T-cell (primary cell): ENCODE measurements at regions not wholly inside any gene's neighbourhood (a gene's known extent, or its start where the extent isn't known, plus 50 kb on each side); places are given as distances from the start of the nearest gene placed in this dataset.

Experiments
- ATAC-seq, 4 experiments: fragments of 200-7000 bp in 3 of 4; fragments of 150-1000 bp in 1 of 4; cut with Tn5 transposase; replicated peaks in 1 of 4; 1 replicate in 3 of 4; 2 replicates in 1 of 4; pipeline ENCODE4 v1.10.0; 2021; ENCODE audit warnings: moderate library complexity in 3 of 4, mild to moderate bottlenecking in 2 of 4, moderate number of reproducible peaks in 1 of 4
- CTCF ChIA-PET, 2 donors: fragments of 300-600 bp; sonication (Branson Sonifier 250); formaldehyde crosslinking; loops; one replicate each; lab custom pipeline; 2022; ENCODE audit warnings: antibody characterized with exemption in 2 of 2; lab: Charles Lee
- POLR2A ChIA-PET, 2 donors: fragments of 300-600 bp; sonication (Branson Sonifier 250); formaldehyde crosslinking; loops; one replicate each; lab custom pipeline; 2022; ENCODE audit warnings: antibody characterized with exemption in 2 of 2; lab: Charles Lee
- DNase-seq, 35 experiments: peaks; one replicate each; pipeline versions ENCODE4 v3.0.0 to v3.0.0-alpha.2; 2013 to 2023
- H3K27ac ChIP-seq: one replicate; pipeline ENCODE4 v1.5.1; 2013; ENCODE audit warnings: low read length
- H3K27me3 ChIP-seq, 2 experiments: replicated peaks in 1 of 2; 1 replicate in 1 of 2; 2 replicates in 1 of 2; pipeline versions ENCODE4 v1.6.1 to v1.7.0; 2013; ENCODE audit warnings: low read length in 1 of 2, mixed read lengths in 1 of 2; ENCODE audit not compliant: control insufficient read depth in 2 of 2, insufficient read depth in 2 of 2; ENCODE audit errors: extremely low read depth in 1 of 2
- H3K36me3 ChIP-seq, 2 donors: 1 replicate in 1 of 2; 2 replicates in 1 of 2; pipeline versions ENCODE4 v1.6.1 to v1.7.0; 2013; ENCODE audit warnings: low read length in 1 of 2; ENCODE audit not compliant: control insufficient read depth in 2 of 2, insufficient read depth in 1 of 2; ENCODE audit errors: extremely low read depth in 1 of 2
- H3K4me1 ChIP-seq, 2 experiments: 1 replicate in 1 of 2; 2 replicates in 1 of 2; pipeline versions ENCODE4 v1.6.1 to v1.7.0; 2013; ENCODE audit warnings: low read length in 2 of 2, mixed read lengths in 1 of 2; ENCODE audit not compliant: insufficient read depth in 2 of 2, control insufficient read depth in 1 of 2; ENCODE audit errors: extremely low read depth in 1 of 2
- H3K4me3 ChIP-seq, 2 donors: 1 replicate in 1 of 2; 2 replicates in 1 of 2; pipeline versions ENCODE4 v1.5.1 to v1.7.0; 2013; ENCODE audit warnings: mild to moderate bottlenecking in 2 of 2, low read length in 1 of 2, moderate library complexity in 1 of 2; ENCODE audit not compliant: control insufficient read depth in 1 of 2; ENCODE audit errors: extremely low read depth in 1 of 2
- H3K9me3 ChIP-seq: 2 replicates; pipeline ENCODE4 v1.7.0; 2013
- H3K27ac Mint-ChIP-seq, 2 donors: one replicate each; pipeline ENCODE4 v1.8.0; 2020 to 2021; ENCODE audit warnings: mild to moderate bottlenecking in 2 of 2, mixed read lengths in 2 of 2
- H3K27me3 Mint-ChIP-seq, 2 donors: one replicate each; pipeline ENCODE4 v1.8.0; 2021 to 2022; ENCODE audit warnings: mixed read lengths in 2 of 2
- H3K36me3 Mint-ChIP-seq: one replicate; pipeline ENCODE4 v1.8.0; 2021; ENCODE audit warnings: mixed read lengths
- H3K4me1 Mint-ChIP-seq, 3 donors: one replicate each; pipeline ENCODE4 v1.8.0; 2020 to 2022; ENCODE audit warnings: mixed read lengths in 3 of 3, mild to moderate bottlenecking in 1 of 3
- H3K4me3 Mint-ChIP-seq, 3 donors: one replicate each; pipeline ENCODE4 v1.8.0; 2020 to 2022; ENCODE audit warnings: mild to moderate bottlenecking in 3 of 3, mixed read lengths in 3 of 3, moderate library complexity in 3 of 3
- H3K9me3 Mint-ChIP-seq, 3 donors: one replicate each; pipeline ENCODE4 v1.8.0; 2020 to 2022; ENCODE audit warnings: mixed read lengths in 3 of 3
- WGBS: methylation state at CpG from one replicate; pipeline ENCODE4 v1.1.5; 2013; ENCODE audit warnings: missing lambda C conversion rate; ENCODE audit not compliant: insufficient coverage; 5-methylcytosine and 5-hydroxymethylcytosine counted together

DNA sequence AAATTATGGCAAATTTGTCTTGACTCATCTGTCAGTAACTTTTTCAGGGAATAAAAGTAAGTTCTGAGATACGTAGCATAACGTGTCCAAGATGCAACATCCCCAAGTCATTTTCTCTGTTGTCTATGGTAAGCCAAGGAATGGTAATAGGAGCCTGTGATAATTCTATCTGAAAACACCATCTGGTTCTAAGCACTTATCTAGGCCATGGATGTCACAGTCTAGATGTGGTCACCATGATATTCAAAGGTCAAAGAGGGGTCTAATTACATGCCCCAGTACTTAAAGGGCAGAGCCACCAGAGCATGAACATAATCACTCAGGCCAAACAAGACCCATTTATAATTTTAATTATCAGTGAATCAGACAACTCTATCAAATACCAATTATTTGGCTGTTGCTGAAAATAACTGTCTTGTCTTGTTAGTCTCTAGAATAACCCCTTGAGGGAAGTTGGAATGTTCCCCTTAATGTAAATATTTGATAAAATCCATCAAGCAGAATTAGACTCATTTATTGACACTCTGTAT is 225.1 kb upstream of the MPPED2 start:
- Mint-ChIP-seq H3K9me3 (no peaks in the 10 kb centered on the region), H3K36me3 (no peaks in the 10 kb centered on the region), H3K27ac (no peak overlapping the region), H3K4me1 (no peaks in the 10 kb centered on the region), H3K4me3 (no peak overlapping the region), H3K27me3 (no peaks in the 10 kb centered on the region)
- ATAC-seq, result no peak
- no CpG with 5 or more reads among the region's 2 CpGs for WGBS
- Histone ChIP-seq H3K36me3 (no peaks in the 10 kb centered on the region), H3K4me1 (no peaks in the 10 kb centered on the region), H3K27ac (no peak overlapping the region), H3K4me3 (no peak overlapping the region), H3K9me3 (no peaks in the 10 kb centered on the region), H3K27me3 (no peaks in the 10 kb centered on the region)
- no peak for DNase-seq
- CTCF ChIA-PET, result no interaction called here
- POLR2A ChIA-PET, result no interaction called here

DNA sequence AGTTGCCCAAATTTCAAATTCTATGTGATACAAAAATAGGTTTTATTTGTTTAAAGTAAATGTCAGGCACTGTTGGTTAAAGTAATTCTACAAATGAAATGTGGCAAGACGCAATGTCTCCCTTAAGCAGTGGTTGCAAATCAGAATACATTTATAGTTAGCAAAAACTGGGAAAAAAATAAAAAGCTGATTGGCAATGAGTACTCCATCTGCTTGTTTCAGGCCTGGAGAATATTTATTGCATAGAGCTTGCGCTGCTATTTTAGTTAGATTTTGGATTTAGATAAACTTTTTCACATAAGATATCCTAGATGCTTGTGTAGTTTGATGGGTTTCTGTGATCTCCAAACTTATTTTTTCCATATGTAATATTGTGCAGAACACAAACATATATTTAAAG is 224.0 kb upstream of the MPPED2 start:
- no peak for DNase-seq
- H3K36me3 ChIP-seq, result no peaks in the 10 kb centered on the region
- Mint-ChIP-seq H3K36me3 (no peaks in the 10 kb centered on the region), H3K27ac (no peak overlapping the region), H3K4me1 (no peaks in the 10 kb centered on the region), H3K9me3 (no peaks in the 10 kb centered on the region), H3K27me3 (no peaks in the 10 kb centered on the region), H3K4me3 (no peak overlapping the region)
- ChIA-PET POLR2A (no interaction called here), CTCF (no interaction called here)
- no peak for ATAC-seq
- H3K27me3 ChIP-seq, result no peaks in the 10 kb centered on the region
- no peak overlapping the region for H3K27ac ChIP-seq
- no peaks in the 10 kb centered on the region for H3K4me1 ChIP-seq
- no peaks in the 10 kb centered on the region for H3K9me3 ChIP-seq
- WGBS, result 60% methylated on average over 1 of the region's 2 CpGs
- no peak overlapping the region for H3K4me3 ChIP-seq

DNA sequence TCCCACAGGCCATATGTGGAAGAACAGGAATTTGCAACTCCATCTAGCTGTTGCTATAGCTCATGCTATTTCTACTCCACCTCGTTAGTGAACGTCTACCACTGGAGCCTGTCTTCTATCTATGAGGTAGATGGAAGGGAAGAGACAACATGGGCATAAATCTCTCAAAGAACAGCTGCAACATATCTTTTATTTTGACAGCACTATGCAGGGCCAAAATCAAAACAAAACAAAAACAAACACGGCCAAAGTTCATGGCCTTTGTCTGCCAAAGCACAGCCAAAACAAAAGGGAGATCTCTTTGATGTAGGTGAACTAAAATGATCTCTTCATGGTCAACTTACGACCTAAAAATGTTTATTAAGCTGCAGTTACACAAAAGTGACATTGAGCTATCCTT is 215.2 kb upstream of the MPPED2 start:
- ATAC-seq (no peak), DNase-seq (no peak)
- Mint-ChIP-seq H3K27ac (no peak overlapping the region), H3K36me3 (no peaks in the 10 kb centered on the region), H3K4me3 (no peak overlapping the region), H3K9me3 (peaks cover 3 to 9% (median 4%) of the 10 kb centered on the region in 3 donors), H3K27me3 (peaks cover 0 to 5% of the 10 kb centered on the region in 2 donors), H3K4me1 (no peaks in the 10 kb centered on the region)
- Histone ChIP-seq H3K4me3 (no peak overlapping the region), H3K36me3 (no peaks in the 10 kb centered on the region), H3K9me3 (no peaks in the 10 kb centered on the region), H3K27me3 (no peaks in the 10 kb centered on the region), H3K4me1 (no peaks in the 10 kb centered on the region), H3K27ac (no peak overlapping the region)
- WGBS, result no CpG with 5 or more reads among the region's 4 CpGs
- ChIA-PET CTCF (no interaction called here), POLR2A (no interaction called here)

DNA sequence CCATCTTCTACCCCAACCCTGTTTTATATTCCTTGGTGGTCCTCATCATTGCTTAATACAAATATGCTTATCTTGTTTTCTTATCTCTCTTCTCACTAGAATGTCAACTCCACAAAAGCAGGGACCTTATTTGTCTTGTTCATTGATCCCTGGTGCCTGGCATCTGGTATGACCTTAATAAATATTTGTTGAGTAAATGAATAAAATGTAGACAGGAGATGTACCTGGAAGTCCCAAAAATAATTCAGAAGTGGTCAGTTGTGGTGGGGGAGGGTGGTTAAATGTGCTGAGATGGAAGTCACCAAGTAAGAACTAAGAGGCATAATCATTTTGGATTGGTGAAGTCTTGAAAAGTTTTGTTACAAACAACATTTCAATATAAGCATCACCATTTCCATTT is 214.8 kb upstream of the MPPED2 start:
- H3K4me3 Mint-ChIP-seq, result no peak overlapping the region
- H3K9me3 Mint-ChIP-seq, result peaks cover 3 to 9% (median 4%) of the 10 kb centered on the region in 3 donors
- Histone ChIP-seq H3K36me3 (no peaks in the 10 kb centered on the region), H3K9me3 (no peaks in the 10 kb centered on the region), H3K4me3 (no peak overlapping the region), H3K27ac (no peak overlapping the region), H3K4me1 (no peaks in the 10 kb centered on the region), H3K27me3 (no peaks in the 10 kb centered on the region)
- ChIA-PET CTCF (no interaction called here), POLR2A (no interaction called here)
- DNase-seq (no peak), ATAC-seq (no peak)
- H3K4me1 Mint-ChIP-seq, result no peaks in the 10 kb centered on the region
- no peak overlapping the region for H3K27ac Mint-ChIP-seq
- peaks cover 0 to 5% of the 10 kb centered on the region in 2 donors for H3K27me3 Mint-ChIP-seq
- H3K36me3 Mint-ChIP-seq, result no peaks in the 10 kb centered on the region

DNA sequence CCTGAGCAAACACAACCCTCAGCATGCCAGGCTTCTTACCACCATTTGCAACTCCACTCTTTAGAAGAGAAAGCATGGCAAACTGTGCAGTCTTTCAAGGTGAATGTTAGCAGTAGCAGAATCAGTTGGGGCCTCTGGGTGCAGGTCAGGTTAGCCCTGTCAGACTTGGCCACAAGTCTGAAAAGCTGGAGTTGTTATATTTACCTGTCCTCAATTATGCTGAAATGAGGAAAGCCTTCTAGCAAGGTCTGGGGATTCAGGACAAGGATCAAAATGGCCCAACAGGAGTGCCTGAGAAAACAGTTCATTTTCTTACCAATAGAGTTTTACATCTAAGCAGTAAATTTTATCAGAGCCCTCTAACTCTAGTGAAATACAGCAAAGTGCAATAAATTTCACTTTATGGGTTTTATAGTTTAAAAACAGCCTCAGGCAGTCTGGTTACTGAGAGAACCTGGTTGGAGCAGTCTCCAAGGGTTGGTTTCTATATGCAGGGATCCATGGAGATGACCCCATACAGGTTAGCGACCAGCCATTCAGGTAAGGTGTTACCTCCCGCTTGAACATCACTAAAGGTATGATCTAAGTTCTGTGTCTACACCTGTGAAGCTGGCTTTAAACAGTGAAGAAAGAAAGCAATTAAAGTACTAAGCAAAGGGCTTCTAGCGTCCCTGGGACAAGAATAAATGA is 212.5 kb upstream of the MPPED2 start:
- ATAC-seq (no peak), DNase-seq (no peak)
- no peaks in the 10 kb centered on the region for H3K36me3 ChIP-seq
- H3K27ac Mint-ChIP-seq, result no peak overlapping the region
- peaks cover 0 to 5% of the 10 kb centered on the region in 2 donors for H3K27me3 Mint-ChIP-seq
- ChIA-PET CTCF (interaction anchor here in 1 of 2 donors (0.6 kb wide), 1 partner anchor 243 kb away, joined by 4 read pairs; no protein-coding TSS in a partner anchor), POLR2A (no interaction called here)
- no peak overlapping the region for H3K4me3 Mint-ChIP-seq
- peaks cover 0 to 9% (median 3%) of the 10 kb centered on the region in 3 donors for H3K9me3 Mint-ChIP-seq
- no peak overlapping the region for H3K4me3 ChIP-seq
- H3K4me1 Mint-ChIP-seq, result no peaks in the 10 kb centered on the region
- no peaks in the 10 kb centered on the region for H3K27me3 ChIP-seq
- H3K36me3 Mint-ChIP-seq, result no peaks in the 10 kb centered on the region
- no peaks in the 10 kb centered on the region for H3K4me1 ChIP-seq
- H3K27ac ChIP-seq, result no peak overlapping the region
- WGBS, result 60% methylated on average over 1 of the region's 3 CpGs
- H3K9me3 ChIP-seq, result no peaks in the 10 kb centered on the region

DNA sequence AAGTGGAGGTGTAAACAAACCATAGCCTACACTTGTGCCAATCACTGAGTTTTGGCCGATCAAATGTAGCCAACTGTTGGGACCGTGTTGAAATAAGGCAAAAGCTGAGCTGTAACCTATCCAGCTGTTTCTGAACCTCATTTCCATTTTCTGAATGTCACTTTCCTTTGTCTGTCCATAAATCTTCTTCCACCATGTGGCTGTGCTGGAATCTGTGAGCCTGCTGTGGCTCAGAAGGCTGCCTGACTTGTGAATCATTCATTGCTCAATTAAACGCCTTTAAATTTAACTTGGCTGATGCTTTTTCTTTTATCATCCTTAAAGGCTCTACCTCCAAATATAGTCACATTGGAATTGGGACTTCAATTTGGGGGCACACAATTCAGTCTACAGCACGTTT is 203.1 kb upstream of the MPPED2 start:
- Histone ChIP-seq H3K4me3 (no peak overlapping the region), H3K27ac (no peak overlapping the region), H3K27me3 (no peaks in the 10 kb centered on the region), H3K36me3 (no peaks in the 10 kb centered on the region), H3K9me3 (no peaks in the 10 kb centered on the region), H3K4me1 (no peaks in the 10 kb centered on the region)
- no CpG with 5 or more reads among the region's 4 CpGs for WGBS
- Mint-ChIP-seq H3K4me1 (no peaks in the 10 kb centered on the region), H3K4me3 (no peak overlapping the region), H3K27ac (no peak overlapping the region), H3K36me3 (no peaks in the 10 kb centered on the region), H3K9me3 (peaks cover 2 to 3% (median 3%) of the 10 kb centered on the region in 3 donors), H3K27me3 (no peaks in the 10 kb centered on the region)
- ATAC-seq (no peak), DNase-seq (no peak)
- ChIA-PET POLR2A (no interaction called here), CTCF (no interaction called here)
